Stimulated activated naive B cell treated with anti-CD40 and anti-IgM and Interleukin-4, amounts not matched to agents 10 μg/mL and 1 μg/mL and 100 μg/mL, for 72 hours (primary cell): ENCODE measurements at regions not wholly inside any gene's neighbourhood (a gene's known extent, or its start where the extent isn't known, plus 50 kb on each side); places are given as distances from the start of the nearest gene placed in this dataset.

ENCODE experiments used
- ATAC-seq, 2 donors: fragments of 150-1000 bp; cut with Tn5 transposase; replicated peaks; 2 replicates each; pipeline ENCODE4 v1.10.0; 2021; ENCODE audit warnings: moderate library complexity in 1 of 2
- DNase-seq: peaks from one replicate; pipeline ENCODE4 v3.0.0; 2021
- H3K27ac Mint-ChIP-seq: one replicate; pipeline ENCODE4 v1.8.0; 2022; ENCODE audit warnings: mild to moderate bottlenecking, mixed read lengths
- H3K27me3 Mint-ChIP-seq, 2 donors: one replicate each; pipeline ENCODE4 v1.8.0; 2022; ENCODE audit warnings: mixed read lengths in 2 of 2
- H3K36me3 Mint-ChIP-seq, 2 donors: one replicate each; pipeline ENCODE4 v1.8.0; 2022; ENCODE audit warnings: mixed read lengths in 2 of 2, mild to moderate bottlenecking in 1 of 2
- H3K4me1 Mint-ChIP-seq, 2 donors: one replicate each; pipeline ENCODE4 v1.8.0; 2022; ENCODE audit warnings: mixed read lengths in 2 of 2, mild to moderate bottlenecking in 1 of 2
- H3K4me3 Mint-ChIP-seq, 2 donors: one replicate each; pipeline ENCODE4 v1.8.0; 2022; ENCODE audit warnings: mild to moderate bottlenecking in 2 of 2, mixed read lengths in 2 of 2, moderate library complexity in 1 of 2
- H3K9me3 Mint-ChIP-seq, 2 donors: one replicate each; pipeline ENCODE4 v1.8.0; 2022; ENCODE audit warnings: mixed read lengths in 2 of 2, mild to moderate bottlenecking in 1 of 2

DNA sequence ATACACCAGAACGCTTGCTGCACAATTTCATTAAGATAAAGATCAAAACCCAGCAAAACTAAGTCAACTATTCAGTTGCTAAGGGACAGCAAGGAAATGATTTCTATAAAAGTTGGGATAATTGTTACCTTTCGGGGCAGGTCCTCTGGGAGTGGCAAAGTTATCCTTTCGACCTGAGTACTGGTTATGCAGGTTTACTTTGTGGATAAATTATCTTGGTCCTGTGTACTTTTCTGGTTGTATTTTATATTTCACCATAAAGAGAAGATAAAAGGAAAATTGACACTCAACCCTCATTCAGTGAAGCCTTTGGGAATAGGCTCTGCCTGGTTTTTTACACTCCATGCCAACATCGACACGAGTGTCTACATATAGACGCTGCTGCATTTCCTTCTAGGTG, 146.5 kb downstream of the SYK start:
- Mint-ChIP-seq H3K4me1 (no peaks in the 10 kb centered on the region), H3K4me3 (no peak overlapping the region), H3K36me3 (no peaks in the 10 kb centered on the region), H3K27me3 (peaks cover 22 to 24% of the 10 kb centered on the region in 2 donors), H3K27ac (no peak overlapping the region), H3K9me3 (no peaks in the 10 kb centered on the region)
- DNase-seq (no peak), ATAC-seq (no peak)

DNA sequence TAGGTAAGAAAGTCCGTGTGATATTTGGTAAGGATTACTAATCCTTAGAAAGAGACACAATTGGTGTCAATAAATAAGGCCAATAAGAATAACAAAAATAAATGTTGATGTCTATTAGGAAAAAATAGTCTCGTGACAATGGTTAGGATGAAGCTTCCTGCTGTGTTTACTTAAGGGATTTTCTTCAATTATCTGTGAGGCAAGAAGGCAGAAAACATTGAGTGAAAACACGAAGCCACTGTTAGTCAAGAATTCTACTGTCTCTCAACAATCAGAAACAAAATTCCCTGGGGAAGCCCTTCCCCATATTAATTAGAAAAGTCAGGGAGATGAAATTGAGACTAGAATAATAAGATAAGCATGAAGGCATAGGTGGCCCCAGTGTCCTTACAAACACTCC, 149.0 kb downstream of the SYK start:
- no peaks in the 10 kb centered on the region for H3K36me3 Mint-ChIP-seq
- DNase-seq (no peak), ATAC-seq (no peak)
- H3K4me3 Mint-ChIP-seq, result no peak overlapping the region
- H3K27ac Mint-ChIP-seq, result no peak overlapping the region
- H3K27me3 Mint-ChIP-seq, result peaks cover 30 to 36% of the 10 kb centered on the region in 2 donors
- H3K9me3 Mint-ChIP-seq, result no peaks in the 10 kb centered on the region
- H3K4me1 Mint-ChIP-seq, result peaks cover 3 to 4% of the 10 kb centered on the region in 2 donors

DNA sequence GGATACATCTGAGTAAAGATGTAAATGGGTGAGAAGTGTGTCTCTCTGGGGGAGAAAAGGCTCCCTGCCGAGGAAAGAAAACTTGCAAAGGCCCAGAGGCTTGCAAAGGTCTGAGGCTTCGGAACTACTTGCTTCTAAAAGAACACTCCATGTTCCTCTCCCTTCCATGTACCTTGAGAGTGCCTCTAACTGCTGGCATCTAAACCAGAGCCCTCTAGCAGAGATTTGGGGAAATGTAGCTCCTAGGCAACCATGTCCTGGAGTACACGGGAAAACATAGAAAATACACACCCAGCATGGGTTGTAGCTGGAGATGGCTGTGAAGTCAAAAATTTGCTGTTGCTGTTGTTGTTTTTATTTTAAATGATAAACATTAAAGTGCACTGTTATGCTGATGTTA, 151.6 kb downstream of the SYK start:
- H3K4me3 Mint-ChIP-seq, result no peak overlapping the region
- H3K9me3 Mint-ChIP-seq, result no peaks in the 10 kb centered on the region
- DNase-seq (no peak), ATAC-seq (no peak)
- H3K27me3 Mint-ChIP-seq, result peaks cover 22 to 36% of the 10 kb centered on the region in 2 donors
- H3K27ac Mint-ChIP-seq, result no peak overlapping the region
- no peaks in the 10 kb centered on the region for H3K36me3 Mint-ChIP-seq
- H3K4me1 Mint-ChIP-seq, result peaks cover 3 to 4% of the 10 kb centered on the region in 2 donors

DNA sequence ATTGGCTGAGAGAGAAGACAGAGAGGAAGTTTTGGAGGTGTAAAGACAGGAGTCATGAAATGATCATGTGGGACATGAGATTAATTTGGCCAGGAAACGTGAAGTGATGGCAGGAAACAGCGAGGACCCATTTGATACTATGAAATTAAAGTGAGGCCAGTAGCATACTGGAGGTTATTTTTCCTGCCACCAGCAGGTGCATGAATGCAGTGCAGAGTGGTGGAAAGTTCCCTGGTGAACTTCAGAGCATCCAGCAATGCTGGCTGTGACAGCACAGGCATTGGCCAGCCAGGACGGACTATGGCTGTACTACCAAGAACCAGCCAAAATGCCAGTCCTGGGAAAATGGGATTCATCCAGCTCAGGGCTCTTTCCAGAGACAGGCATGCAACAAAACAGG, 152.2 kb downstream of the SYK start:
- no peaks in the 10 kb centered on the region for H3K9me3 Mint-ChIP-seq
- no peak for DNase-seq
- no peak overlapping the region for H3K27ac Mint-ChIP-seq
- H3K4me3 Mint-ChIP-seq, result no peak overlapping the region
- ATAC-seq, result no peak
- H3K36me3 Mint-ChIP-seq, result no peaks in the 10 kb centered on the region
- peaks cover 3 to 4% of the 10 kb centered on the region in 2 donors for H3K4me1 Mint-ChIP-seq
- H3K27me3 Mint-ChIP-seq, result peaks cover 22 to 41% of the 10 kb centered on the region in 2 donors

DNA sequence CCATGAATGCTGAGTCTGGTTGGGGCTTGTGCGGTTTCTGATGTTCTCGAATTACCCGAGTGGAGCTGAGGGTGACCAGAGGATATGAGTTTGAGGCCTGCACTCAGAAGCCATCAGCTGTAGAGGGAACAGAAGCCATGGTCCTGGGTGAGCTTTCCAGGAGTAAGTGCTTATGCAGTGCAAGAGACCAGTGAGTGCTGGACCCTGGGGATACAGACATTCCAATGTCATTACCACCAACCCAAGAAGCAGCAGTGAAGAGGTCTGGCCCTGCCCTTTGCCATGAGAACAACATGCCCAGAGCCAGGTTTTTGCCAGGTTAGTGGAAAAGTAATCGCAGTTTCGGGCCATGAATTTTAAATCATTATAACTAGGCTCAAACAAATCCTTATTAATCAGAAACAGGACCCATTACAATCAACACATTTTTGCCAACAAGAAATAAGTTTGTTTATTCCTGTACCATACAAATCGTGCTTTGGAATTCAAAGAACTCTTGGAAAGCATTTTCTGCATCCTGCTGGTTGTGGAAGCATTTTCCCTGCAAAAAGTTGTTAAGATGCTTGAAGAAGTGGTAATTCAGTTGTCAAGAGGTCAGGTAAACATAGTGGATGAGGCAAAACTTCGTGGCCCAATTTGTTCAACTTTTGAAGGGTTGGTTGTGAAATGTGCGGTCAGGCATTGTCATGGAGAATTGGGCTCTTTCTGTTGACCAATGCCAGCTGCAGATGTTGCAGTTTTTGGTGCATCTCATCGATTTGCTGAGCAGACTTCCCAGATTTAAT, 154.6 kb downstream of the SYK start:
- DNase-seq (no peak), ATAC-seq (no peak)
- Mint-ChIP-seq H3K27ac (no peak overlapping the region), H3K4me1 (peaks cover 3 to 4% of the 10 kb centered on the region in 2 donors), H3K9me3 (no peaks in the 10 kb centered on the region), H3K4me3 (no peak overlapping the region), H3K27me3 (peaks cover 22 to 41% of the 10 kb centered on the region in 2 donors), H3K36me3 (no peaks in the 10 kb centered on the region)

DNA sequence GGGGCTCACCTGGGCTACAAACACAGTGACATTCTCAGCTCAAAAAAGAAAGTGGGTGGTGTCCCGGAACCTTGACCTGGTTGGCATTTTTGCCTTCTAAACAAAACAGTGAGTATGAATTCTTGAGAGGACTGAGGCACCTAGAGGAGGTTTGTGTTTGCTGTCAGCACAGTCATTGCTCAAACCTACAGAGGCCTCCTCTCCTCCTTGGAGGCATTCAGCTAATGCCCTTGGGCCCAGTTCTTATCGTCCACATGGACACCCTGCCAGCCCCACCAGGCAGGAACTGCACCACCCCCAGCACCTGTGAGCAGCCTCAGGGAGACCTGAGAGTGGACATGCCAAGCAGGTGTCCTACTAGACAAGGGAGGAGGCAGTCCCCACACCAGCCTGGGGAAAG, 156.7 kb downstream of the SYK start:
- no peak overlapping the region for H3K4me3 Mint-ChIP-seq
- no peak overlapping the region for H3K27ac Mint-ChIP-seq
- H3K27me3 Mint-ChIP-seq, result peaks cover 34 to 42% of the 10 kb centered on the region in 2 donors

DNA sequence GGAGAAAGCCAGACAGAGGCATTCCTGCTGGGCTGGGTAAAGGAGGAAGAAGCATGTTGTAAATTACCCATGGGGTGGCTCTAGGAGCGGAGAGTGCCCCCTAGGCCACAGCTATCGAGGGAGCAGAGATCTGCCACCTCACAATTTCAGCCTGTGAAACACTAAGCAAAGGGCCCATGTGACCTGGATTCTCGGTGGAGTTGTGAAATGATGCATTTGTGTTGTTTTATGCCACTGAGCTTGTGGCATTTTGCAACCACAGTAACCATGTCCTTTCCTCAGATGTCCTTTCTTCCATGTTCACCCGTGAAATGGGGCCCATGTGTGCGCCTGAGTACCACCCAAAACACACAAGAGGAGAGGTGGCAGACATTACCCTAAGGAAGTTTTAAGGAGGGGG, 159.3 kb downstream of the SYK start:
- Mint-ChIP-seq H3K36me3 (peaks cover 0 to 5% of the 10 kb centered on the region in 2 donors), H3K4me3 (no peak overlapping the region), H3K9me3 (peaks cover 2 to 6% of the 10 kb centered on the region in 2 donors), H3K27me3 (peaks cover 16 to 24% of the 10 kb centered on the region in 2 donors), H3K4me1 (peaks cover 13 to 21% of the 10 kb centered on the region in 2 donors), H3K27ac (no peak overlapping the region)
- DNase-seq (no peak), ATAC-seq (no peak)

More for the DNA sequence above, 156.7 kb downstream of the SYK start:
- no peak for ATAC-seq
- Mint-ChIP-seq H3K4me1 (peaks cover 3 to 4% of the 10 kb centered on the region in 2 donors), H3K36me3 (peaks cover 0 to 4% of the 10 kb centered on the region in 2 donors), H3K9me3 (peaks cover 2 to 4% of the 10 kb centered on the region in 2 donors)
- DNase-seq, result no peak

DNA sequence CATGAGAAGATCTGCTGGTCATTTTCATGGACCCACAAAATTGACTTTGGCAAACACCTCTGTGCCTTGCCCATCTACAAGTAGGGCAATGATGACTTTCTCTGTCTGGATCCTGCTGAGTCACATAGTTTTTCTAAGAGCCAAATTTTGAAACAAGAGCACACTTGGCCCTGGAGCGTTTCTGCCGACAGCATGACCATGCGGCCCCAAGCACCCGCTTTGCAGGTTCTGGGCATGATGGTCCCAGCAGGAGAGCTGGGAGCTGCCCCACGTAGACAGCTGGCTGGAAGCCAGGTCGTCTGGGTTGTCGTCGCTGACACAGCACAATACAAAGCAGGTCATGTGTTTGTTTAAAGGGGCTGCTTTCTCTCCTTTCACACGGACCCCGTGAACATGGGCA, 159.8 kb downstream of the SYK start:
- no peak overlapping the region for H3K4me3 Mint-ChIP-seq
- H3K4me1 Mint-ChIP-seq, result peaks cover 13 to 26% of the 10 kb centered on the region in 2 donors
- H3K27me3 Mint-ChIP-seq, result peaks cover 15 to 24% of the 10 kb centered on the region in 2 donors
- ATAC-seq (no peak), DNase-seq (no peak)
- H3K27ac Mint-ChIP-seq, result no peak overlapping the region
- H3K9me3 Mint-ChIP-seq, result peaks cover 2 to 6% of the 10 kb centered on the region in 2 donors
- H3K36me3 Mint-ChIP-seq, result peaks cover 0 to 5% of the 10 kb centered on the region in 2 donors

DNA sequence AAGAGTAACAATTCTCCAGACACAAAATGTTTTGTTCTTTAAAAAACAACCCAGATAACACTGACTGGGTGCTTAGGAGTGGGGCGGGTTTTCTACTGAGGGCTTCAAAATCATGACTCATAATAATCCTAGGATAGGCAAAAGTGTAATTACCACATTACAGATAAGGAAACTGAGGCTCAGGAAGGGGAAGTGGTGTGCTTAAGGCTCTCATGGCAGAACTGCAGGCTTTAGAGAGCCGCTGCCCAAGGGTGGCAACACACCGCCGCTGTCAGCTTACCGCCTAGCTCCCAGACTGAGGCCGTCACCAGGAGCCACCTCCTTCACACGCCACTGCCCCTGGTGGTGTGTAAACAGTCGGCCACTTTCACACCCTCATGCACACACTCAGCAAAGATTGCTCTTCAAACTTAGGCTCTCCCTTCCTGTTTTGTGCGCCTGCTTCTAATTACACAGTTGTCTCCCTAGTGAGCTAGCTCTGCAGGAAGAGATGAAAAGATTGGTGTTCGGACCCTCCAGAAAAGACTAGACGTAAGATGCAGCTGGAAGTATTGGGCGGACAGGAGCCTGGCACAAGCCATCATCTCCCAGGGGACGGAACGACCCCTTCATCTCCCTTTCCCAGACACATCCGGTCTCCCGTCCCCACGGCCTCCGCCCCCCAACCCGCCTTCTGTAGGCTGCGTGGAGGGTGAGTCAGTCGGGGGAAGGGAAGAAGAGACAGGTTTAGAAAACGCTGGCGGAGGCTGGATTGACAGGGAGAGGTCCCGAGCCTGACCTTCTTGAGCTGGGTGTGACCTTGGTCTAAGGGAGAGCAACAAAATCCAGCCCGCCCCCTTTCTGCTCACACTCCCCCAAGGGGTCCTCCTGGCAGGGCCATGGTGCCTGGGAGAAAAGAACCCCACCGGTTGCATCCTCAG, 162.7 kb downstream of the SYK start:
- H3K9me3 Mint-ChIP-seq, result peaks cover 2 to 6% of the 10 kb centered on the region in 2 donors
- peaks cover 0 to 5% of the 10 kb centered on the region in 2 donors for H3K36me3 Mint-ChIP-seq
- peaks cover 17 to 38% of the 10 kb centered on the region in 2 donors for H3K4me1 Mint-ChIP-seq
- peak overlapping the region; percentile 50 to 68 for H3K4me3 Mint-ChIP-seq
- peak overlapping the region; percentile 57 for H3K27ac Mint-ChIP-seq
- peak; percentile 34 for DNase-seq
- H3K27me3 Mint-ChIP-seq, result peaks cover 13 to 21% of the 10 kb centered on the region in 2 donors
- peak; percentile 91 to 92 for ATAC-seq

DNA sequence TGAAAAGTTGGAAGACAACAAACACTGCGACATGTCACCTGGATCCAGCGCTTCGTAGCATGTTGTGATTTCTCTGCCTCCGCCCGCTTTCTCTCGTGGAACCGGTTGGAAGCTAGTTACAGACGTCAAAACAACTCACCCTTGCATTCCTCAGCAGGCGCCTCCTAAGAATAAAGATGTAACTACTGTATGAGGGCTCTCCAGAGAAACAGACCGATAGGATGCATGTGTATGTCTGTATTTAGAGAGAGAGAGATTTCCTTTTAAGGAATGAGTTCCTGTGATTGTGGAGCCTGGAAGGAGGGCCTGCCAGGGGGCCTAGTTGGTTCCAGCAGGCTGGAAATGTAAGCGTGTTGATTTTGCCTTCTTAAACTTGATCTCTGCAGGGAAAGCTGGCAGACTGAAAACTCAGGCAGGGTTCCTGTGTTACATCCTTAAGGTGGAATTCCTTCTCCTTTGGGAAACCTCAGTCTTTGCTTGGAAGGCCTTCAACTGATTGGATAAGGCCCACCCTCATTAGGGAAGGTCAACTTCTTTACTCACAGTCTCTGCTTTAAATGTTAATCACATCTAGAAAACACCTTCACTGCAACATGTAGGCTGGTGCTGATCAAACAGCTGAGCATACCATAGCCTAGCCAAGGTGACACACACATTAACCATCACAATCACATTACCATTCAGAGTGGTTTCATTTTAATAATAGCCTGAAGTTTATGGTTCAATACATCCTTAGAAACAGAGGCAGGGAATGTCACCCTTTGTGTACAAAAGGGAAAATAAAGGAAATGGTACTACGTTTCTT, 163.8 kb downstream of the SYK start:
- Mint-ChIP-seq H3K4me3 (no peak overlapping the region), H3K4me1 (peaks cover 17 to 38% of the 10 kb centered on the region in 2 donors), H3K9me3 (peaks cover 2 to 6% of the 10 kb centered on the region in 2 donors), H3K27ac (no peak overlapping the region), H3K36me3 (peaks cover 0 to 5% of the 10 kb centered on the region in 2 donors), H3K27me3 (peaks cover 13 to 21% of the 10 kb centered on the region in 2 donors)
- ATAC-seq (no peak), DNase-seq (no peak)

DNA sequence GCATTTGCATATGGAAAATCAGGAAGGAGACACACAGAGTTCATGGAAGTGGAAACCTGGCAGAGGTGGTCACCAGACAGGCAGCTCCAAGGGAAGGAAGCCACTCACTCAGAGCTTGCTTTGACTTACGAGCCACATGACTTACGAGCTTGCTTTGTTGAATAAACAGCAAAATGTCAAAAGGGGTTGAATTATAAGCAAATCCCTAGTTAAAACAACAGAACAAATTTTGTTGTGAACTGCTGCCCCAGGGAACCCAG, 164.3 kb downstream of the SYK start:
- H3K36me3 Mint-ChIP-seq, result peaks cover 0 to 5% of the 10 kb centered on the region in 2 donors
- peaks cover 17 to 38% of the 10 kb centered on the region in 2 donors for H3K4me1 Mint-ChIP-seq
- H3K27me3 Mint-ChIP-seq, result peaks cover 9 to 21% of the 10 kb centered on the region in 2 donors
- peaks cover 2 to 6% of the 10 kb centered on the region in 2 donors for H3K9me3 Mint-ChIP-seq
- DNase-seq, result no peak
- no peak overlapping the region for H3K27ac Mint-ChIP-seq
- H3K4me3 Mint-ChIP-seq, result no peak overlapping the region
- no peak for ATAC-seq

DNA sequence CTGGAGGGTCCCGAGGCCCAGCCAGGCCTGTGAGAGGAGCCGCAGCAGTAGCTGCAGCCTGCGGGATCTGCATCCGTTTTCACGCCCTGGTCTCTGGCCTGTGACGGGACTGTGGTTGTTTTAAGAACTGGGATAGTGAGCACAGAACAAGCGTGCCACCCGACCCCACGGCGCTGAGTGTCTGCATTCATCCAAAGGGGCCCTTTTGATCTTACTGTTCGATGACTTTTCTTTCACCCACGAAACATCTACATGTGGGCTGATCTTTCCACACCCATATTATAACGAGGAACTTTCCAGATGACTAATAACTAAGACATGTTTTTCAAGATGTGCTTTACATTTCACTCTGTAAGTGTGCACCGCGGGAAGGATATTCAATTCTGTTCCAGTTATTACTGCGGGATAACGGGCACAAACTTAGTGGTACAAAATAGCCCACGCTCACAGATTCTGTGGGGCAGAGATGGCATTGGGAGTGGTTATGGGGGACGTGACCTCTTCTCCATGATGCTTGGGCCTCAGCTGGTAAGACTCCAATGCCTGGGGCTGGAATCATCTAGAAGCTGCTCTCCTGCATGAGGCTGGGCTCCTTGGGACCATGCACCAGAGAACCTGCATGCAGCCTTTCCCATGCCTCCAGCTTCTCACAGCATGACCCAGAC, 165.0 kb downstream of the SYK start:
- Mint-ChIP-seq H3K27me3 (peaks cover 9 to 17% of the 10 kb centered on the region in 2 donors), H3K27ac (no peak overlapping the region), H3K4me1 (peaks cover 17 to 38% of the 10 kb centered on the region in 2 donors), H3K36me3 (peaks cover 0 to 5% of the 10 kb centered on the region in 2 donors), H3K4me3 (no peak overlapping the region), H3K9me3 (peaks cover 2 to 6% of the 10 kb centered on the region in 2 donors)
- DNase-seq (no peak), ATAC-seq (peak; percentile 34 to 51)

DNA sequence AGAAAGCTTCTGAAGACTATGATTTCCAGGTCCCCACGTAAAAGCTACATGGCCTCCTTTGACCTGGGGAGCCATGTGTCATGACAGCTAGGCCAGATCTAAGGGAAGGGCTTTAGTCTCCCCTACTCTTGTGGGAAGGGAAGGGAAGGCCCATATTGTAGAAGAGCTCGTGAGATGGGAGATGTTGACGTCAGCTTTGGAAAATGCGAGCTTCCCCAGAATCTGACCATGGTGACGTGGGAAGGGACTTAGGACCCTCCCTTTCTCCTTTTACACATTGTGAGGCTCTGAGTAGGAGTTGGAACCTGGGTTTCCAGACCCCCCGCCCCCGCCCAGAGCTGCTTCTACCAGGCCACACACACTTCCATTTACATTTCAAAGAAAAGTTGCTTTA, 165.5 kb downstream of the SYK start:
- Mint-ChIP-seq H3K27me3 (peaks cover 9 to 15% of the 10 kb centered on the region in 2 donors), H3K4me1 (peaks cover 20 to 43% of the 10 kb centered on the region in 2 donors), H3K27ac (no peak overlapping the region), H3K4me3 (no peak overlapping the region), H3K9me3 (peaks cover 2 to 6% of the 10 kb centered on the region in 2 donors), H3K36me3 (peaks cover 0 to 5% of the 10 kb centered on the region in 2 donors)
- no peak for ATAC-seq
- DNase-seq, result no peak
